ENCODE measurements at regions not wholly inside any gene's neighbourhood (a gene's known extent, or its start where the extent isn't known, plus 50 kb on each side); places are given as distances from the start of the nearest gene placed in this dataset.

- no peak for TF ChIP-seq CTCF (IDR thresholded peaks at IDR 0.05; ENCODE audit: low read depth, low read length)
- H3K9me3 ChIP-seq (ENCODE audit: control insufficient read depth, insufficient read depth, low read length), result no peaks in the 10 kb centered on the region
- H3K4me3 ChIP-seq (ENCODE audit: low read depth, low read length), result no peak overlapping the region
- ChIA-PET POLR2A (no interaction called here), CTCF (no interaction called here)
- DNase-seq (ENCODE audit: low read depth, low spot score), result no peak
- no peak overlapping the region for H3K27ac ChIP-seq (ENCODE audit: low read depth, low read length)
- H3K27me3 ChIP-seq (ENCODE audit: control insufficient read depth, insufficient read depth, low read length), result no peaks in the 10 kb centered on the region
These were observed 248.7 kb upstream of the CBLB start for GRCh38 chr3:106117490-106117858.

- no peak for DNase-seq (ENCODE audit: low read depth, low spot score)
- CTCF ChIA-PET, result no interaction called here
- Histone ChIP-seq H3K27me3 (ENCODE audit: control insufficient read depth, insufficient read depth, low read length) (no peaks in the 10 kb centered on the region), H3K9me3 (ENCODE audit: control insufficient read depth, insufficient read depth, low read length) (no peaks in the 10 kb centered on the region), H3K4me3 (ENCODE audit: low read depth, low read length) (no peak overlapping the region), H3K27ac (ENCODE audit: low read depth, low read length) (no peak overlapping the region)
- POLR2A ChIA-PET, result no interaction called here
- TF ChIP-seq CTCF (IDR thresholded peaks at IDR 0.05; ENCODE audit: low read depth, low read length), result no peak
These were observed 250.8 kb upstream of the CBLB start for GRCh38 chr3:106119614-106120082.

GRCh38 chr3:106120356-106120755 lies 251.5 kb upstream of the CBLB start:
- no peak overlapping the region for H3K27ac ChIP-seq (ENCODE audit: low read depth, low read length)

GRCh38 chr3:106121491-106122289 lies 252.9 kb upstream of the CBLB start:
- DNase-seq (ENCODE audit: low read depth, low spot score), result no peak
- ChIA-PET CTCF (no interaction called here), POLR2A (no interaction called here)
- Histone ChIP-seq H3K27me3 (ENCODE audit: control insufficient read depth, insufficient read depth, low read length) (no peaks in the 10 kb centered on the region), H3K27ac (ENCODE audit: low read depth, low read length) (no peak overlapping the region), H3K4me3 (ENCODE audit: low read depth, low read length) (no peak overlapping the region), H3K9me3 (ENCODE audit: control insufficient read depth, insufficient read depth, low read length) (no peaks in the 10 kb centered on the region)
- no peak for TF ChIP-seq CTCF (IDR thresholded peaks at IDR 0.05; ENCODE audit: low read depth, low read length)

More at GRCh38 chr3:106120356-106120755, 251.5 kb upstream of the CBLB start:
- Histone ChIP-seq H3K9me3 (ENCODE audit: control insufficient read depth, insufficient read depth, low read length) (no peaks in the 10 kb centered on the region), H3K4me3 (ENCODE audit: low read depth, low read length) (no peak overlapping the region), H3K27me3 (ENCODE audit: control insufficient read depth, insufficient read depth, low read length) (no peaks in the 10 kb centered on the region)
- no peak for TF ChIP-seq CTCF (IDR thresholded peaks at IDR 0.05; ENCODE audit: low read depth, low read length)
- DNase-seq (ENCODE audit: low read depth, low spot score), result no peak
- ChIA-PET CTCF (no interaction called here), POLR2A (no interaction called here)

- Histone ChIP-seq H3K27ac (ENCODE audit: low read depth, low read length) (no peak overlapping the region), H3K4me3 (ENCODE audit: low read depth, low read length) (no peak overlapping the region), H3K9me3 (ENCODE audit: control insufficient read depth, insufficient read depth, low read length) (no peaks in the 10 kb centered on the region), H3K27me3 (ENCODE audit: control insufficient read depth, insufficient read depth, low read length) (no peaks in the 10 kb centered on the region)
- CTCF ChIA-PET, result no interaction called here
- DNase-seq (ENCODE audit: low read depth, low spot score), result no peak
- POLR2A ChIA-PET, result no interaction called here
- TF ChIP-seq CTCF (IDR thresholded peaks at IDR 0.05; ENCODE audit: low read depth, low read length), result no peak
These were observed 256.0 kb upstream of the CBLB start for GRCh38 chr3:106124818-106125217.
